ENCODE measurements at regions not wholly inside any gene's neighbourhood (a gene's known extent, or its start where the extent isn't known, plus 50 kb on each side); places are given as distances from the start of the nearest gene placed in this dataset.

- no peaks in the 10 kb centered on the region for H3K27me3 ChIP-seq (replicated peaks; ENCODE audit: insufficient read depth, low read length)
- no peaks in the 10 kb centered on the region for H4K20me1 ChIP-seq (ENCODE audit: insufficient read depth, low read length)
- H3F3A ChIP-seq (ENCODE audit: insufficient read depth, low read length), result no peaks in the 10 kb centered on the region
- DNase-seq, result no peak
- H3K4me3 ChIP-seq (ENCODE audit: low read length), result no peak overlapping the region
- no peak overlapping the region for H2AFZ ChIP-seq (ENCODE audit: low read length)
- H3K4me1 ChIP-seq (ENCODE audit: low read length), result no peaks in the 10 kb centered on the region
- no peaks in the 10 kb centered on the region for H3K79me2 ChIP-seq (ENCODE audit: low read length)
- H3K4me2 ChIP-seq (ENCODE audit: low read depth, low read length), result no peak overlapping the region
- H3K36me3 ChIP-seq (replicated peaks; ENCODE audit: insufficient read depth, low read length), result no peaks in the 10 kb centered on the region
- H3K9ac ChIP-seq (ENCODE audit: low read length), result no peak overlapping the region
- no peaks in the 10 kb centered on the region for H3K9me2 ChIP-seq (replicated peaks; ENCODE audit: insufficient read depth, low read length)
- H3K9me3 ChIP-seq (replicated peaks; ENCODE audit: insufficient read depth, low read length), result no peaks in the 10 kb centered on the region
- no peak overlapping the region for H3K27ac ChIP-seq (ENCODE audit: low read length)
- TF ChIP-seq EZH2phosphoT487 (IDR thresholded peaks at IDR 0.05; ENCODE audit: low read length) (no peak), EZH2 (optimal IDR thresholded peaks at IDR 0.05; ENCODE audit: low read depth, low read length) (no peak), CTCF (IDR thresholded peaks at IDR 0.05; ENCODE audit: low read length) (no peak)
Observed at GRCh38 chr7:68449099-68449498, 1149.2 kb upstream of the AUTS2 start.

GRCh38 chr7:68449816-68450215 lies 1148.5 kb upstream of the AUTS2 start:
- Histone ChIP-seq H4K20me1 (ENCODE audit: insufficient read depth, low read length) (no peaks in the 10 kb centered on the region), H2AFZ (ENCODE audit: low read length) (no peak overlapping the region), H3K4me3 (ENCODE audit: low read length) (no peak overlapping the region), H3K27me3 (replicated peaks; ENCODE audit: insufficient read depth, low read length) (no peaks in the 10 kb centered on the region), H3K36me3 (replicated peaks; ENCODE audit: insufficient read depth, low read length) (no peaks in the 10 kb centered on the region), H3K9ac (ENCODE audit: low read length) (no peak overlapping the region), H3K27ac (ENCODE audit: low read length) (no peak overlapping the region), H3K9me3 (replicated peaks; ENCODE audit: insufficient read depth, low read length) (no peaks in the 10 kb centered on the region), H3K79me2 (ENCODE audit: low read length) (no peaks in the 10 kb centered on the region), H3F3A (ENCODE audit: insufficient read depth, low read length) (no peaks in the 10 kb centered on the region), H3K9me2 (replicated peaks; ENCODE audit: insufficient read depth, low read length) (no peaks in the 10 kb centered on the region), H3K4me1 (ENCODE audit: low read length) (no peaks in the 10 kb centered on the region), H3K4me2 (ENCODE audit: low read depth, low read length) (no peak overlapping the region)
- DNase-seq, result no peak
- TF ChIP-seq CTCF (IDR thresholded peaks at IDR 0.05; ENCODE audit: low read length) (no peak), EZH2phosphoT487 (IDR thresholded peaks at IDR 0.05; ENCODE audit: low read length) (no peak), EZH2 (optimal IDR thresholded peaks at IDR 0.05; ENCODE audit: low read depth, low read length) (no peak)

GRCh38 chr7:68454931-68455330 lies 1143.3 kb upstream of the AUTS2 start:
- no peak overlapping the region for H3K4me2 ChIP-seq (ENCODE audit: low read depth, low read length)
- no peak for TF ChIP-seq EZH2phosphoT487 (IDR thresholded peaks at IDR 0.05; ENCODE audit: low read length)
- H3K79me2 ChIP-seq (ENCODE audit: low read length), result no peaks in the 10 kb centered on the region
- H3K9ac ChIP-seq (ENCODE audit: low read length), result no peak overlapping the region
- H3K4me1 ChIP-seq (ENCODE audit: low read length), result no peaks in the 10 kb centered on the region
- H3K4me3 ChIP-seq (ENCODE audit: low read length), result no peak overlapping the region
- DNase-seq, result no peak
- H3K36me3 ChIP-seq (replicated peaks; ENCODE audit: insufficient read depth, low read length), result no peaks in the 10 kb centered on the region
- H3K9me3 ChIP-seq (replicated peaks; ENCODE audit: insufficient read depth, low read length), result no peaks in the 10 kb centered on the region
- H2AFZ ChIP-seq (ENCODE audit: low read length), result no peak overlapping the region
- H3K27me3 ChIP-seq (replicated peaks; ENCODE audit: insufficient read depth, low read length), result no peaks in the 10 kb centered on the region
- H3K27ac ChIP-seq (ENCODE audit: low read length), result no peak overlapping the region
- H3F3A ChIP-seq (ENCODE audit: insufficient read depth, low read length), result no peaks in the 10 kb centered on the region
- no peaks in the 10 kb centered on the region for H4K20me1 ChIP-seq (ENCODE audit: insufficient read depth, low read length)
- no peaks in the 10 kb centered on the region for H3K9me2 ChIP-seq (replicated peaks; ENCODE audit: insufficient read depth, low read length)

- Histone ChIP-seq H3K9me3 (replicated peaks; ENCODE audit: insufficient read depth, low read length) (no peaks in the 10 kb centered on the region), H2AFZ (ENCODE audit: low read length) (no peak overlapping the region), H4K20me1 (ENCODE audit: insufficient read depth, low read length) (no peaks in the 10 kb centered on the region), H3K4me2 (ENCODE audit: low read depth, low read length) (no peak overlapping the region), H3K9me2 (replicated peaks; ENCODE audit: insufficient read depth, low read length) (no peaks in the 10 kb centered on the region), H3K4me3 (ENCODE audit: low read length) (no peak overlapping the region), H3F3A (ENCODE audit: insufficient read depth, low read length) (no peaks in the 10 kb centered on the region), H3K27me3 (replicated peaks; ENCODE audit: insufficient read depth, low read length) (no peaks in the 10 kb centered on the region), H3K9ac (ENCODE audit: low read length) (no peak overlapping the region), H3K27ac (ENCODE audit: low read length) (no peak overlapping the region), H3K4me1 (ENCODE audit: low read length) (no peaks in the 10 kb centered on the region), H3K79me2 (ENCODE audit: low read length) (no peaks in the 10 kb centered on the region), H3K36me3 (replicated peaks; ENCODE audit: insufficient read depth, low read length) (no peaks in the 10 kb centered on the region)
- TF ChIP-seq EZH2 (optimal IDR thresholded peaks at IDR 0.05; ENCODE audit: low read depth, low read length), result no peak
- no peak for TF ChIP-seq EZH2phosphoT487 (IDR thresholded peaks at IDR 0.05; ENCODE audit: low read length)
- no peak for DNase-seq
Observed at GRCh38 chr7:68456469-68456868, 1141.8 kb upstream of the AUTS2 start.
